Mononuclear cell (primary cell): ENCODE measurements at regions not wholly inside any gene's neighbourhood (a gene's known extent, or its start where the extent isn't known, plus 50 kb on each side); places are given as distances from the start of the nearest gene placed in this dataset.

Experiments used
- H3K27me3 ChIP-seq: 2 replicates; pipeline ENCODE4 v1.6.0; 2011; ENCODE audit warnings: low read length, control low read depth; ENCODE audit not compliant: insufficient read depth
- H3K4me1 ChIP-seq: 2 replicates; pipeline ENCODE4 v1.5.1; 2011; ENCODE audit warnings: mild to moderate bottlenecking, low read length, control low read depth; ENCODE audit not compliant: insufficient read depth
- H3K4me3 ChIP-seq: 2 replicates; pipeline ENCODE4 v1.5.1; 2011; ENCODE audit warnings: mild to moderate bottlenecking, low read length, moderate library complexity
- H3K9me3 ChIP-seq: 2 replicates; pipeline ENCODE4 v1.5.1; 2011; ENCODE audit warnings: low read depth, mild to moderate bottlenecking, control low read depth, low read length

DNA sequence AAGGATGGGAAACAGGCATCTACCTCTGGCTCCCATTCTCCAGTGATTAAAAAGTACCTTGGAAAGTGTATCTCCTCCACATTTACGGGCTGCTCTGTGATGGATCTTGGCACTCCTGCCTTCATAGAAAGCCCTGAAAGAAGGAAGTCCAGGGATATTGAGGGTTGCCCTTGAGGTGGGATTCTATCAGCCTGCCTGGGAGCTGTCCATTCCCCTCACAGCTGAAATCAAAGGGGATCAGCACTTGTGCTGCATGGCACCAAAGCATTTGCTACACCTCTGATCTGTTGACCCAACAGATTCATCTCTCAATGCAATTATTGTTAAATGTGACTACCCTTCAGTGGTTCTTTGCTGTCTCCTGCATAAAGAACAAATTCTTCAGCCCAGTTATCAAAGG lies 442.0 kb upstream of the RUNX1 start:
- no peaks in the 10 kb centered on the region for H3K27me3 ChIP-seq
- H3K4me3 ChIP-seq: no peak overlapping the region
- H3K4me1 ChIP-seq: peaks cover 15% of the 10 kb centered on the region
- H3K9me3 ChIP-seq: no peaks in the 10 kb centered on the region

DNA sequence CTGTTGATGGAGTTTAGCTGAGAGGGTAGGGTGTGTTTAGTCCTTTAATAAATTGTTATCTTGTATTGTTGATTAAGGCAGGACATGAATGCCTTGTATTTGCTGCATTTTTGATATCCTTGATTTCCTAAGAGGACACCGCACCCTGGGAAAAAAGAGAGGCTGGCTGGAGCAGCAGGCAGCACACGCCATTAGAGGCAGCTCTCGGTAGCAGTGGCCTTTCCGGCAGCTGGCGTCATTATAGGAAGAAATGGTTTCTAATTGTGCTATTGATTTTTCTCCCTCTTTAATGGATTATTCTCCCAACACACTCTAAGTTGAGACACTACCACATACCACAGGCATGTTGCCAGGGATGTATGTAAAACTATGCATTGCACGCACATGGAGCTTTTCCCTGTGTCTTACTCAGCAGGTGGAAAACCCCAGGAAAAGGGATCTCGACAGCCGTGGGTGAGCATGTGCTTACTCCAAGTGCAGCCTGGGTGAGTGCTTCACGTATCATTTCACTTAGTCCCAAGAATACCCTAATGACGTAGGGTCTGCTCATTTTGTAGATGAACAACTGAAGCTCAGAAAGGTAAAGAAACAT lies 440.4 kb upstream of the RUNX1 start:
- H3K4me3 ChIP-seq: no peak overlapping the region
- no peaks in the 10 kb centered on the region for H3K27me3 ChIP-seq
- peaks cover 15% of the 10 kb centered on the region for H3K4me1 ChIP-seq
- no peaks in the 10 kb centered on the region for H3K9me3 ChIP-seq

DNA sequence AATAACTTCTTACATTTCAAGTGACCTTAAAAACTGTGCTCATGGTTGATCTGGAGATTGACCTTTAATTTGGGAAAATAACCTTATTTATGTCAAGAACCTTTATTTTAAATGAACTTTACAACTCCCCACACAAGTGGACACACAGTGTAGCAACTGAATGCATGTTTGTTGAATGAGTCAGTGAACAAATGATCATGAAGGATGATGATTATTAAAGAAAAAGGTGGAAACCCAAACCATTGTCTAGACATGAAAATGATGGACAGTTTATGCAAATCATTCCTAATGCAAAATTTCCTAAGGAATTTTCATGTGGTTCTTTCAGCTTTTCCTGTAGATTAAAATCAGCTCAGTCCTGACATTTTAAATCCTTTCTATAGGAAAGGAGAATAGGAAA lies 439.8 kb upstream of the RUNX1 start:
- Histone ChIP-seq H3K4me3 (no peak overlapping the region), H3K27me3 (no peaks in the 10 kb centered on the region), H3K9me3 (no peaks in the 10 kb centered on the region), H3K4me1 (peaks cover 15% of the 10 kb centered on the region)

GRCh38 chr21:35485364-35485763 lies 436.3 kb upstream of the RUNX1 start:
- Histone ChIP-seq H3K27me3 (no peaks in the 10 kb centered on the region), H3K9me3 (no peaks in the 10 kb centered on the region), H3K4me1 (no peaks in the 10 kb centered on the region), H3K4me3 (no peak overlapping the region)

DNA sequence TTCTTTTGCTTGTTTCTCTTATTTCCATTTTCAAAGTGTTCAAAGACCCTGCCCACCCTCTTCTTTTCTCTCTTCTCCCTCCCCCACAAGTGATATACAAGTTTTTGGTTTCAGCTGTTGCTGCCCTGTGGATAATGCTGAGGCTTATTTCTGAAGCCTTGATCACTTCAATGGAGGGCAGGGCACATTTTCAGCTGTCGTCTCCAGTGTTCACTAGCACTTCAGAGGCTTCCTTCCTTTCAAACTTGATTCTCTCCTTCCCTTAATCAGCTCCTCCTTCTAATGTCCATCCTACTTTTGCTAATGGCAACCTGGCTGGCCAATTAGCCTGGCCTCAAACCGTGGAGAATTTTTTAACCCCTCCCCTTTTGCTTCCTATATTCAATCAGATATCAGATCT lies 435.7 kb upstream of the RUNX1 start:
- Histone ChIP-seq H3K4me1 (no peaks in the 10 kb centered on the region), H3K9me3 (no peaks in the 10 kb centered on the region), H3K4me3 (no peak overlapping the region), H3K27me3 (no peaks in the 10 kb centered on the region)

DNA sequence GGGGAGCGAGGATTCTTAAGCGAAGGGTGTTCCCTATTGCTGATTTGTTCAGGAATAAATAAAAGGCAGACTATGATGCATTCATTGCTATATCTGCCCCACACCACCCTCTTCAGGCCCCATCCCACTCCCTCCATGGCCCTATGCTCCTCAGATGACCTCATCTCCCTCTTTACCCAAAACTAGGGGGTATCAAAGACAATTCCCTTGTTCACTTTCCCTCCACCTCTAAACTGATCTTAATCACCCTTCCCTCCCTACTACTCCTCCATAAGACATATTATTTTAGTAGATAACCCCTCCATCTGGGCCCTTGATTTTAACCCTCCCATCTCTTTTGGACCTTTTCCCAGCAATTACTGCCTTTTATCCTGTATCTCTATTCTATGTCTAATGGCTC lies 434.9 kb upstream of the RUNX1 start:
- Histone ChIP-seq H3K9me3 (no peaks in the 10 kb centered on the region), H3K4me1 (peaks cover 1% of the 10 kb centered on the region), H3K27me3 (no peaks in the 10 kb centered on the region), H3K4me3 (no peak overlapping the region)

GRCh38 chr21:35482933-35483662 lies 434.0 kb upstream of the RUNX1 start:
- Histone ChIP-seq H3K9me3 (no peaks in the 10 kb centered on the region), H3K4me3 (no peak overlapping the region), H3K27me3 (no peaks in the 10 kb centered on the region), H3K4me1 (peaks cover 10% of the 10 kb centered on the region)

GRCh38 chr21:35482096-35482495 lies 433.0 kb upstream of the RUNX1 start:
- H3K4me1 ChIP-seq: peaks cover 20% of the 10 kb centered on the region
- H3K4me3 ChIP-seq: no peak overlapping the region
- no peaks in the 10 kb centered on the region for H3K27me3 ChIP-seq
- H3K9me3 ChIP-seq: no peaks in the 10 kb centered on the region

- Histone ChIP-seq H3K27me3 (no peaks in the 10 kb centered on the region), H3K4me3 (no peak overlapping the region), H3K4me1 (peaks cover 30% of the 10 kb centered on the region), H3K9me3 (no peaks in the 10 kb centered on the region)
Observed at GRCh38 chr21:35481005-35481404, 431.9 kb upstream of the RUNX1 start.

DNA sequence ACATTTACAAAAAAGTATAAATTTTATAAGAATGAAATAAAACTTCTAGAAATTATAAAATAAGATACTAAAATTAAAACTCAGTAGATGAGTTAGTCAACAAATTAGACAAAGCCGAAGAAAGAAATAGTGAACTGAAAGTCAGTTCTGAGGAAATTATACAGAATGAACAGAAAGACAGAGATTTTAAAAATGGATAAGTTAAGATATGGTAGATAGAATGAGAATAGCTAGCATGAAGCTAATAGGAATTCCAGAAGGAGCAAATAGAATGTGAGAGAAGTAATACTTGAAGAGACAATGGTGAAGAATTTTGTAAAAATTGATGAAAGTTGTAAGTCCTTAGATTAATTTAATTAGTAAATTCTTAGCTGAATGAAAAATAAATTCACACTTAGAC lies 430.4 kb upstream of the RUNX1 start:
- H3K4me1 ChIP-seq: peaks cover 40% of the 10 kb centered on the region
- H3K4me3 ChIP-seq: no peak overlapping the region
- no peaks in the 10 kb centered on the region for H3K9me3 ChIP-seq
- no peaks in the 10 kb centered on the region for H3K27me3 ChIP-seq

- no peak overlapping the region for H3K4me3 ChIP-seq
- H3K27me3 ChIP-seq: no peaks in the 10 kb centered on the region
- peaks cover 42% of the 10 kb centered on the region for H3K4me1 ChIP-seq
- no peaks in the 10 kb centered on the region for H3K9me3 ChIP-seq
Observed at GRCh38 chr21:35479065-35479448, 430.0 kb upstream of the RUNX1 start.

DNA sequence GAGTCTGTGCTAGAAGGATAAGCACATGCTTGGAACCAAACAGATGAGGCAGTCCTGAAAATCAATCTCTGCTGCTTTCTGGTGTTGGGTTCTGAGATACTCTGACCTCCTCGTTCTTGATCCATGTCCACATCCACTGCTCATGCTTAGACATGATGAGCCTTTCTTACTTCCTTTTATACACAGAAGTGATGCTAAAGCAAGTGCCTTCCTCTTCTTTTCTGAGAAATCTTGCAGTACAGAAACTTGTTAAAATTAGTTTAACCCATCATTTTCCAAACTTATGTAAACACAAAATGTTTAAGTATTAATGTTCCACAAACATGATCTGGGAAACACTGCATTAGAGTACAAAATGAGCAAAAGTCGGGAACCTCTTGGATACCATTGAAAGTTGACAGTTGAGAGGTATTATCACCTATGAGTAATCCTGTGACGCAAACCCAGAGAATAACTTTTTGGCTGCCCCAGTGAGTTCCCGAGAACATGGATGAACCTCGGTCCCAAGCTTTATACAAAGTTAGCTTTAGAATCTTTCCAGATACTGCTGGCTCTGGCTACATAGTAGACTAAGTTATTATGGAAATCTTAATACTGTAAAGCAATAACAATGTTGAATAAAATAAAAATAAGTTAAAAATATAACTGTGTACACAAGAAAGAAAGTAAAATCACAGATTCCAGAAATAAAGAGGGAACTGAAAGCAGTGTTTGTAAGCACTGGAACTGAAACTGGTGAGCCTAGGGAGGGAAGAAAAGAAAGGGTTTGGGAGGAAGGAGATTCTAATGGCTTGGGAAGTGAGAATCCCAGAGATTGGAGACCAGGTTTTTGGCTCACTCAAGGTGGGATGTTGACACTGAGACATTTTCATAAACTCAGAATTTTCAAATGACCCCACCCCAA lies 429.3 kb upstream of the RUNX1 start:
- no peaks in the 10 kb centered on the region for H3K9me3 ChIP-seq
- H3K4me1 ChIP-seq: peaks cover 46% of the 10 kb centered on the region
- H3K27me3 ChIP-seq: no peaks in the 10 kb centered on the region
- no peak overlapping the region for H3K4me3 ChIP-seq

- Histone ChIP-seq H3K4me1 (peaks cover 48% of the 10 kb centered on the region), H3K9me3 (no peaks in the 10 kb centered on the region), H3K4me3 (no peak overlapping the region), H3K27me3 (no peaks in the 10 kb centered on the region)
Observed at GRCh38 chr21:35477622-35478021, 428.5 kb upstream of the RUNX1 start.

DNA sequence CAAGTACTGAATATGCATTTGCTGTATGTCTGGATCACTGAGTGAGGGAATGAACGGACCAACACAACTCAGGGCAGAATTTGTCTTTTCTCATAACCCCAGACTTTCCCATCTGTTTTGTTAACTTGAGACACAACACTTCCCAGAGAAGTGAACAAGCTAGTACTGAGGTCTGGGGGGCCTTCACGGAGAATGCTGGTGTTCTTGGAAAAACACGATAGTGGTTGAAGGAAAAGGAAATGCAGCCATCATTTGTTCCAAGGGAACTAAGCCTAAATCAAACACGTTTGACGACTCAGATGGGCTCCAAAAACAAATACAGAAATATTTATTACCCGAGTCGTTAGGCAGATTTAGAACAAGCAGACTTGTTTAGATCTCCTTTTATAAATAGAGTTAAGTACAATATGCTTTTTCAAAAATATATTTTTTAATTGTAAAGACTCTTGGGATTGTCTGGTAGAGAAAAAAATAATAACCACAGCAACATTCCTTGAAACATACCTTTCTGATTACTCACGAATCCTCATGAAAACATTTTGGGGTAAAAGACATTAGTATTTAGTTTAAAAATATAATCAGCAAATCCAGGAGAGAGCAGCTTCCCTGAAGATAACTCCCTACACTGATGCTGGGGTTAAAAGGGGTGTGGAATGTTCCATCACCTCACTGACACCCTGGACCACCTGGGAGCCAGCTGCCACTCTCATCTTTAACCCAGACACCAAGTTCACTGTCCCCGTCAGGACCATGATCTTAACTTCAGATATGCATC lies 427.7 kb upstream of the RUNX1 start:
- H3K9me3 ChIP-seq: no peaks in the 10 kb centered on the region
- H3K4me1 ChIP-seq: peaks cover 48% of the 10 kb centered on the region
- no peak overlapping the region for H3K4me3 ChIP-seq
- H3K27me3 ChIP-seq: no peaks in the 10 kb centered on the region

DNA sequence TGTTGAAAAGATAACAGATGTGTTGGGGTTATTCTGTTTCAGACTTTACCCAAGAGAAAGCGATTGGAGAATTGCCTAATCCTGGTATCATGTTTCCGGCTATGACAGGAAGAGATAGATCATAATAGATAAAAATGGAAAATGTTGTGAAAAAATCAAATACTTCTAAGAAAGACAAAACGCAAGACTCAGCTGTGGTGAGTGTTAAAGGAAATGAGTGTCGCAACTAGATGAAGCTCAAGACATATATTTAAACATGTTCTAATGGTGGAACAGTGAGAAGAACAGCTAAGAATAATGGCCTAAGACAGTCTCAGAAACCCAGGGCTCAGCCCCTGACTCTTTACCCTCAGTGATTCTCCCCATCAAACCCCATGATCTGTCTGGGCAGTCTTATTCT lies 426.7 kb upstream of the RUNX1 start:
- peaks cover 48% of the 10 kb centered on the region for H3K4me1 ChIP-seq
- no peaks in the 10 kb centered on the region for H3K27me3 ChIP-seq
- H3K4me3 ChIP-seq: no peak overlapping the region
- H3K9me3 ChIP-seq: no peaks in the 10 kb centered on the region
